Muscle layer of duodenum (tissue), 2 donors: ENCODE measurements at regions not wholly inside any gene's neighbourhood (a gene's known extent, or its start where the extent isn't known, plus 50 kb on each side); places are given as distances from the start of the nearest gene placed in this dataset.

ENCODE experiments used
- H3K27ac ChIP-seq: one replicate; pipeline ENCODE4 v1.7.0; 2013; ENCODE audit warnings: mild to moderate bottlenecking, low read length
- H3K27me3 ChIP-seq: one replicate; pipeline ENCODE4 v1.7.0; 2013; ENCODE audit warnings: low read depth, mild to moderate bottlenecking, control low read depth, low read length
- H3K36me3 ChIP-seq, 2 donors: one replicate each; pipeline ENCODE4 v1.7.0; 2013; ENCODE audit warnings: low read length in 2 of 2, control low read depth in 1 of 2, mild to moderate bottlenecking in 1 of 2; ENCODE audit not compliant: insufficient read depth in 2 of 2, control insufficient read depth in 1 of 2
- H3K4me1 ChIP-seq, 2 donors: one replicate each; pipeline ENCODE4 v1.7.0; 2013; ENCODE audit warnings: low read length in 2 of 2, mild to moderate bottlenecking in 2 of 2, control low read depth in 1 of 2, moderate library complexity in 1 of 2; ENCODE audit not compliant: insufficient read depth in 2 of 2, control insufficient read depth in 1 of 2
- H3K4me3 ChIP-seq, 2 donors: one replicate each; pipeline ENCODE4 v1.7.0; 2013; ENCODE audit warnings: low read length in 2 of 2, low read depth in 1 of 2, mild to moderate bottlenecking in 1 of 2
- H3K9me3 ChIP-seq, 2 donors: one replicate each; pipeline ENCODE4 v1.7.0; 2013; ENCODE audit warnings: low read length in 2 of 2, control low read depth in 1 of 2, mild to moderate bottlenecking in 1 of 2; ENCODE audit not compliant: control insufficient read depth in 1 of 2
- donor health status: healthy.

DNA sequence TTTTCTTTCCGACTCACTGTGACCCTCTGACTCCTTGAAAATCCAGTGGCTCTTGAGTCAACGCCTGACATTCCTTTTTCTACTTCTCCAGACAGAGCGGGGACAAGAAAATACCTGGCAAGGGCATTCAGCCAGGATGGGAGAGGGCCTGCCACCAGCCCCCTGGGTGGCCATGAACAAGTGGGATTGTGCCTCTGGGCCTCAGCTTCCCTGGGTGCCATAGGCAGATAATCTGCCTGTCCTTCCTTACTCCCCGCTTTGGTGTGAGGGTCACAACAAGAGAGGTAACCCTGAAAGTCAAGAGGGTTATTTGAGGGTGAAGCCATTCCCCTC lies 613.9 kb upstream of the CADM1 start:
- Histone ChIP-seq H3K9me3 (peaks cover 4 to 12% of the 10 kb centered on the region in 2 donors), H3K27me3 (no peaks in the 10 kb centered on the region), H3K36me3 (no peaks in the 10 kb centered on the region)

DNA sequence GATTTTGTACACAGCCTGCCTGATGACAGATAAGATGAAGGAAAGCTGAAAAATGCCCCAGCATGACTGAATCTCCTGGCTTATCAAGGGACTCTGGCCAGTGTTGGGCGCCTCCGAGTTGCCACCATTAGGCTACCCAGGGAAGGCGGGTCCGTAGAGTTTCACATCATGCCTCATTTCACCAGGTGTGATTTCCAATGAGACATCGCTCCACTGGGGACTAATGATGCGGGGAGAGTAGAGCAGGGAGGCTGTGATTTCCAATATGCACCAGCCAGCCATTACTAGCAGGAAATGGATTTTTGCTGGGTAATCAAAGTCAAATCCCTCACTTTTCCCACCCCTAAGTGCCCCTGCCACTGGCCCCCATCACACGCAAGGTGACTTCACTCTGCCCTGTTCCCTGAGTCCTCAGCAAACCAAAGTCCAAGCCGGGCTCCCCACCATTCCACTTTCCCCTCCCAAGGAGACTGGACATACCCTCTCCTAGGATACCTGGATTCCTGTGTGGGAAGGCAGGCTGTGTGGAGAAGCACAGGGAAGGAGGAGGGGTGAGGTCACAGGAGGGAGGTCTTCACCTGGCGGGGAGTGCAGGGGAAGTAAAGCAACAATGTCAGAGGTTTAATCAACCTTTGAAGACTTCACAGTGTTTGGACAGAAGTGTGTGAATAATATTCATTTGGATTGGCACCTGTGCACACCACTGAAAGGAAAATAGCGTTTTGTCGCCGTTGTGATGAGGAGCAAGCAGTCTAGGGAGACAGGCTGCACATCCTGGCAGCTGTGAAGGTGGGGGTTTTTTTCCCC lies 613.3 kb upstream of the CADM1 start:
- H3K9me3 ChIP-seq = peaks cover 8 to 15% of the 10 kb centered on the region in 2 donors

More for the DNA sequence above, 613.9 kb upstream of the CADM1 start:
- no peak overlapping the region for H3K27ac ChIP-seq
- no peak overlapping the region for H3K4me3 ChIP-seq
- no peaks in the 10 kb centered on the region for H3K4me1 ChIP-seq

DNA sequence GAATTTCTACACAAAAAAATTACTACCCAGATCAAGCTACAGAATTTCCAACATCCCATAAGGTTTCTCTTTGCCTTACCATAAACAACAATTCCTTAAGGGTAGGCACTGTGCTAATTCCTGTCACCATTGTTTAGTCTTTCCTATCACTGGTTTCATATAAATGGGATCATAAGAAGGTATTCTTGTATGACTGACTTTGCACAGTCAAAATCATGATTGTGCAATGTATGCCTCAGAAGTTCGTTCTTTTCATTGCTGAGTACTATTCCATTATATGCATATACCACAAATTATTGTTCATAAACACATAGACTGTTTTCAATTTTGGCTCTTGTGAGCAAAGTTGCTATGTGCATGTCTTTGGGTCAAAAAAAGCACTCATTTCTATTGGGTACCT lies 611.6 kb upstream of the CADM1 start:
- H3K36me3 ChIP-seq = no peaks in the 10 kb centered on the region
- H3K27me3 ChIP-seq = no peaks in the 10 kb centered on the region
- H3K27ac ChIP-seq = no peak overlapping the region
- H3K9me3 ChIP-seq = peaks cover 8 to 15% of the 10 kb centered on the region in 2 donors
- no peak overlapping the region for H3K4me3 ChIP-seq
- no peaks in the 10 kb centered on the region for H3K4me1 ChIP-seq

More for the DNA sequence above, 613.3 kb upstream of the CADM1 start:
- Histone ChIP-seq H3K27ac (no peak overlapping the region), H3K27me3 (no peaks in the 10 kb centered on the region), H3K4me1 (no peaks in the 10 kb centered on the region), H3K36me3 (no peaks in the 10 kb centered on the region), H3K4me3 (no peak overlapping the region)

DNA sequence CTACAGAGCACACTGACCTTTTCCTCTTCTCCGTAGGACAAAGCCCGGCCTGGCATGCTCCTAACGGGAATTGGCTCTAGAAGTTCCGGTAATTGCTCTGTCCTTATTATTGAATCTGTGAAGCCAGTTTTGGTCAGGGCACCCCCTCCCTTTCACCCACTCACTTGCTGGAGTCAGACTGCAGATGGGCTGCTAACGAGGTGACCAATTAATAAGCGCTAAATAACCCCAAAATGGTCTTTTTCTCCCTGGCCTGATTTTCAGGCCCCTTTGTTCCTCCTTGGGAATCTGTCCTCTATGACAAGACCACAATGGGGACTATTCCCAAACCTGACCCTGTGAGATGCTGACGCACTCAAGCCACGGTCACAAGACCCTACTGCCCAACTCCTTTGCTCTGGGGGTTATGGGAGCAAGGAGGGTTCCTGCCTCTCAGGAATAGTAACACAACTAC lies 610.0 kb upstream of the CADM1 start:
- Histone ChIP-seq H3K9me3 (peaks cover 8 to 15% of the 10 kb centered on the region in 2 donors), H3K36me3 (no peaks in the 10 kb centered on the region), H3K27ac (no peak overlapping the region), H3K4me1 (no peaks in the 10 kb centered on the region), H3K4me3 (no peak overlapping the region), H3K27me3 (no peaks in the 10 kb centered on the region)

DNA sequence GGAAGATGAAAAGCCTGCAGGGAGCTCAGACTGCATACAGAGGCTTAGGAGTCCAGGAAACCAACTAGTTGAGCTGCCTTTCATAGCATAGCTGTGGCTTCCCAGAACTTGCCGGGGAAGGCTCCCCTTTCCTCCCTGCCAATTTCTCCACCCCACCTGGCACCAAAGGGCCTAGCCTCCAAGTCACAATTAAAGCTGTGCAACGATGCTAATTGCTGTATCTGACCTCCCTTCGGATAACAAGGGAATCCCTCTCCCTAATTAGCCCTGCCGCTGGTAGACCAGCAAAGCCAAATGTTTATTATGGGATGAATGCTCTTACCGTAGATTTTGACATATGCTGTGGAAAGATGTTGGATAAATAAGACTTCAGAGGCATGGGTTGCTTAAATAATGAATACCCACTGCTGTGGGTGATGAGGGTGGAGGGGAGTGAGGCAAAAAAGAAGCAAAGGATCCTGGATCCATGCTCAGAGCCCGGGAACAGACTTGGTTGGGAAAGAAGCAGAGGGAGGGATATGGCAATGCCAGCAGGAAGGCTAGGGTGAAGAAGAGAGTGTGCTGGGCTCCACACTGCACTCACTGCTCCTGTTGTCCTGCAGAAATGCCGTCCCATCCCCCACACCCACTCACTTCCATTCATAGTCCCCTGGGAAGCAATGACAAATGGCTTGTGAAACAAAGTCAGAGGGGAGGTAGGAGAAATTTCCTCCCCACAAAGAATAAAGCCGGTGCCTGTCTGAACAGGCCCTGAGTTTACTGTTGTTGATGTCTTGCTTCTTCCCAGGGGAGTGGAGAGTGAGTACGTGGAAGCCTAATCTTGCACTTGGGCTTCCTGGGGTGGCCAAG lies 608.1 kb upstream of the CADM1 start:
- H3K27me3 ChIP-seq = no peaks in the 10 kb centered on the region
- H3K27ac ChIP-seq = no peak overlapping the region
- peaks cover 8 to 12% of the 10 kb centered on the region in 2 donors for H3K9me3 ChIP-seq
- no peaks in the 10 kb centered on the region for H3K4me1 ChIP-seq
- no peak overlapping the region for H3K4me3 ChIP-seq
- H3K36me3 ChIP-seq = no peaks in the 10 kb centered on the region

DNA sequence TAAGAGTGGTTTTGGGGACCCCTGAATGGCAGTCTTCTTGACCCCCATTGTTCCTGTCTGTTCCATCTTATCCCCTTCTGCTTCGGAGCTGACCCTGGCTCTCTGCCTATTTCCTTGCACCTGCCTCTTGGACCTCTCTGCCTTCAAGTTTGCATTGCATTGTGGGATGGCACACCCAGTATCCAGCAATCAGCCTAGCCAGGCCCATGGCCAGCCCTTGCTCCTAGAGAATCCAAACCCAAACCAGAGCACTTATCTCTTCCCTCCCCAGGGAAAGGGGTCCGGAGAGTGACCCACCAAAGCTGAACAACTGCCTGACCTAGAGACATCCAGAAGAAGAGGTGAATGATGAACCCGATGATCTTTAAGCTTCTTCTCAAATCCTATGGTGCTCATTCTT lies 607.3 kb upstream of the CADM1 start:
- no peaks in the 10 kb centered on the region for H3K27me3 ChIP-seq
- H3K4me1 ChIP-seq = no peaks in the 10 kb centered on the region
- no peaks in the 10 kb centered on the region for H3K36me3 ChIP-seq
- no peak overlapping the region for H3K27ac ChIP-seq
- H3K4me3 ChIP-seq = no peak overlapping the region
- H3K9me3 ChIP-seq = peaks cover 8 to 12% of the 10 kb centered on the region in 2 donors

DNA sequence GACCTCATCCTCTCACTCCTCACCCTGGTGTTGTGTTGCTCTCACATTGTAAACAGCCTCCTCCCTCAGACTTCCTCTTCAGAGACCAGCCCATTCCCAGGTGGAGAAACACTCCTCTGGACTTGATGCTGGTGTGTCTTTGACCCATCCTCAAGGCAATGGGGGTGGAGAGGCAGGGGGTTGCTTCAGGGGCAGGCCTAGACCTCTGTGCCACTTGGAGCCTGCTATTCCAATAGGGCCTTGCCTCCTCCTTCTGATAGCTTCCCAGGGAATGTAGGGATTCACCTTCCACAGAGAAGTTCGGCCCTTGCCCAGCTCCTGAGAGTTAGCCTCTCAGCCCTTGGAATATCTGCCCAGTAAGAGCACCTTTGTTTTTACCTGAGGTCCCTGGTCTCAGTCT lies 606.6 kb upstream of the CADM1 start:
- H3K4me3 ChIP-seq = no peak overlapping the region
- peaks cover 8 to 12% of the 10 kb centered on the region in 2 donors for H3K9me3 ChIP-seq
- no peaks in the 10 kb centered on the region for H3K27me3 ChIP-seq
- no peaks in the 10 kb centered on the region for H3K36me3 ChIP-seq
- no peaks in the 10 kb centered on the region for H3K4me1 ChIP-seq
- H3K27ac ChIP-seq = no peak overlapping the region

DNA sequence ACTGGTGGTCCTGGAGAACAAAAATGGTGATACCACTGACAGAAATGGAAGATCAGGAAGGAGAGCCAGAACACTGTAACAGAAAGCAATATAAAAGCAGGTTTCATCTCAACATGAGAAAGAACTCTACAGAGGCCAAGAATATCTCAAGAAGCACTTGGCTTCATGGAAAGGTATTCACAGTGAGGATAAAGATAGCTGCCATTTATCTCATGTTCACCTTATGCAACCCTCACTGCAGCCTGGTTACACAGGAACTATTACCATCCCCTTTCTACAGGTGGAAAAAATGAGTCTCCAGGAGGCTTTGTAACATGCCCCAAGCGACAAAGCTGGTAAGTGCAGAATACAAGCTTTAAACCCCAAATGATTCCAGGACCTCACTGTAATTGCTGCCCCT lies 606.1 kb upstream of the CADM1 start:
- Histone ChIP-seq H3K27me3 (no peaks in the 10 kb centered on the region), H3K9me3 (peaks cover 8 to 12% of the 10 kb centered on the region in 2 donors), H3K4me3 (no peak overlapping the region), H3K27ac (no peak overlapping the region), H3K4me1 (no peaks in the 10 kb centered on the region), H3K36me3 (no peaks in the 10 kb centered on the region)

DNA sequence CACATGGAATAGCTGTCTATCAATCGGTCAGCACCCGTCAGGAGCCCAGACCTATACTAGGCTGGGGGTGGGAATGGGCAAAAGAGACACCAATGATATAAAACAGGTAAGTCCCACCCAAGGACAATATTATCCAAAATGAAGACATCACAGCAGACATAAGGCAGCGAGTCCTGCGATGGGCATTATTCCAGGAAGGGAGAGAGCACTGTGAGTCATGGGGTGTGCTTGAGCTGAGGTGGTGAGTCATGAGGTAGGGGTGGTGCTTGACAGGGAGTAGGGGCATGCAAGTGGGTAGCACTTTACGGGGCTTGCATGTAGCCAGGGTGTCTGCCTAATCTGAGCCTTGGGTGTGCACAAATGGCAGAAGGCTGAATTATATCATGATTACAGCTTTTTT lies 605.0 kb upstream of the CADM1 start:
- Histone ChIP-seq H3K4me3 (no peak overlapping the region), H3K27ac (no peak overlapping the region), H3K4me1 (no peaks in the 10 kb centered on the region), H3K9me3 (peaks cover 8 to 12% of the 10 kb centered on the region in 2 donors), H3K27me3 (no peaks in the 10 kb centered on the region), H3K36me3 (no peaks in the 10 kb centered on the region)

DNA sequence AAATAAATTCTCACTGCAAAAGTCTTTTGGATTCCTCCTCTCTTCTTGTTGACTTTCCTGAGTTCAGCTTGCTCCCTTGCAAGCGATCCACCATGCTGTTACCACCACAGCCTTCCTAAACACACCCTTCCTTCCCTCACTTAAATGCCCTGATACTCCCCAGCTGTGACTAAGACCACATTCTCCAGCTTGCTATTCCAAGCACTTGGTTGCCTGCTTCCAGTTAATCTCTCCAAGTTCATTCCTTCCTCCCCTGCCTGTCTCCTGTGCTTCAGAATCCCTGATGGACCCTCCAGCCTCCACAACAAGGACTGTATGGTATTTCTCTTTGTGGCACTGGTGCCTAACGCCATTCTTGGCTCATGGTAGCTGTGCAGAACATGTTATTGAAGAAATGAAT lies 603.9 kb upstream of the CADM1 start:
- H3K9me3 ChIP-seq = peaks cover 3 to 4% of the 10 kb centered on the region in 2 donors
- H3K4me1 ChIP-seq = no peaks in the 10 kb centered on the region
- H3K27ac ChIP-seq = no peak overlapping the region
- H3K4me3 ChIP-seq = no peak overlapping the region
- no peaks in the 10 kb centered on the region for H3K36me3 ChIP-seq
- H3K27me3 ChIP-seq = no peaks in the 10 kb centered on the region

DNA sequence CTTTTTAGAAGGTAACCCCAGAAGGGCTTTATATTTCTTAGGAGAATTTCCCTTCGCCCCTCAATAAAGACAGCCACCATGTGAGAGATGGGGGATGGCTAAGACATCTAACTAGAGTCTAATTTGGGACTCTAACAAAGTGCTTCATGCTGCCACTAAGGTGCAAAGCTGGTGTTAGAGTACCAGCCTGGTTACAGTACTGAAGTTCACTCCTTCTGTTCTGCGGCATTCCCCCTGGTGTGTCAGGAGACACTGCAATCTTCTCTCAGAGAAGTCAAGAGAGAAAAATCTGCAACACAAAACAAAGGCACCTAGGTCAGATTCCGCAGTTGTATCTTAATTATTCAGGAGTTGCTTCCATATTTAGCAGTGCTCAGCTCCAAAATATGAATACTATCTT lies 603.0 kb upstream of the CADM1 start:
- H3K9me3 ChIP-seq = no peaks in the 10 kb centered on the region
- H3K27me3 ChIP-seq = no peaks in the 10 kb centered on the region
- no peaks in the 10 kb centered on the region for H3K36me3 ChIP-seq
- no peak overlapping the region for H3K4me3 ChIP-seq
- no peaks in the 10 kb centered on the region for H3K4me1 ChIP-seq
- no peak overlapping the region for H3K27ac ChIP-seq
